ENCODE measurements at regions not wholly inside any gene's neighbourhood (a gene's known extent, or its start where the extent isn't known, plus 50 kb on each side); places are given as distances from the start of the nearest gene placed in this dataset.

DNA sequence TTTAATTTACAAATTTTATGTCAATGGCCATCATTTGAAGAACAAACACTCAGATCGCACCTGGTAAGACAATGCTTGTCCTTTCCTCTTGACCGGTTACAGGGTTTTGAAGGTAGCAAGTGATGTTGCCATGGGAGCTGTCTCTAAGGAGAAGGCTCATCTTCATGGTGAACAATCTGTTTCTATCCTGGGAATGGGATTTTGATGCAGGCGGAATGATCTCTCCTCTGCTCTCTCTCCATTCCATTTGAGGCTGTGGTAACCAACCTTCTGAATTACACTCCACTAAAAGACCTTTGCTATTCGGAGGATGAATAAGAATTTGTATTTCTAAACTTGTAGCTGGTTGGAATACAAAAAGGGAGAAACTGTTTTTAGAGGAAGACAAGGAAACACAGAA is 57.9 kb upstream of the SLC5A9 start:
- no peak for DNase-seq (ENCODE audit: low spot score)

DNA sequence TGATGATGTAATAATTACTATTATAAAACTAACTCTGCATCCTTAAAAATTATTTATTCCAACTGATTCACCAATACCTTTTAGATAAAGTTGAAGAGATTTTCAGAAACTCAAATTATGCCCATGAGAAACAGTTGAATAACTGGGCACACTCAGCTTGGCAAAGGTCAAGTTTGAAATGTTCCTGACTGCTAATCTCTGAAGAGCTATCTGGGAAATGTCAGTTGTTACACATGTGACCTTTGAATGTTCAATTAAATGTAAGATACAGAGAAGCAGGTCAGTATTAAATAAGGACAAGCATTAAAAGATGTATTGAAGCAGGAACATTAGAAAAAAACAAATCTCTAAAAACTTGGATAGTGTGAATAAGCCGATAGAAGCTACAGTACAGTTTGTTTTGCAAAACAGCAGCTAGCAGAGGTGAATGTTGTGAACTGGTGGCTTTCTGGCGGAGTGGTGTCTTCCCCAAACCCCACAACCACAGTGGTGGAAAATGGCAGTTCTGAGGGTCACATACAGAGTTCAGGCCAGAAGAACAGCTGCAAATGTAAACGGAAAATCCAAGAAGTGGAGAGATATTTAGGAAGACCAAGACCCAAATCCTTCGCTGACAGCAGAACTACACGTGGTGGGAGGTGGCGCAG is 61.9 kb upstream of the SLC5A9 start:
- DNase-seq (ENCODE audit: low spot score): no peak

- no peak for DNase-seq (ENCODE audit: low spot score)
These were observed 83.2 kb upstream of the SLC5A9 start for GRCh38 chr1:48139275-48139674.

GRCh38 chr1:48127735-48128685 is 94.5 kb upstream of the SLC5A9 start:
- no peak for DNase-seq (ENCODE audit: low spot score)

DNA sequence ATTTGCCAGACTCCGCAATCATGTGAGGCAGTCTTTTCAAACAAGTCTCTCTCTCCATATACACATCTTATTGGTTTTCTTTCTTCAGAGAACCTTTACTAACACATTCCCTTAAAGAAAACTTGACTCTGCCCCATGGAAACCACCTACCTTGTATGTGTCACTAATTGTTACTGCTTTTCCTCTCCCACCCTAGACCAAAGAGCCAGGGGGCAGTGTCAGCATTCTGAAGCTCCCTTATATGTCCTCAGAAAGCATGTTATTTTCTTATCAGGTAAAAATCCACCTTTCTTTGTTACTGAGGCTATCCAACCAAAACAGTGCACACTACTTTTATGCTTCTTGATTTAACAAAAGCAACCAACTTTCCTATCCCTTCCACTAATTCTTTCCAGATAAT is 98.9 kb upstream of the SLC5A9 start:
- DNase-seq (ENCODE audit: low spot score): no peak

- no peak for DNase-seq (ENCODE audit: low spot score)
These were observed 100.6 kb upstream of the SLC5A9 start for GRCh38 chr1:48121955-48122354.

DNA sequence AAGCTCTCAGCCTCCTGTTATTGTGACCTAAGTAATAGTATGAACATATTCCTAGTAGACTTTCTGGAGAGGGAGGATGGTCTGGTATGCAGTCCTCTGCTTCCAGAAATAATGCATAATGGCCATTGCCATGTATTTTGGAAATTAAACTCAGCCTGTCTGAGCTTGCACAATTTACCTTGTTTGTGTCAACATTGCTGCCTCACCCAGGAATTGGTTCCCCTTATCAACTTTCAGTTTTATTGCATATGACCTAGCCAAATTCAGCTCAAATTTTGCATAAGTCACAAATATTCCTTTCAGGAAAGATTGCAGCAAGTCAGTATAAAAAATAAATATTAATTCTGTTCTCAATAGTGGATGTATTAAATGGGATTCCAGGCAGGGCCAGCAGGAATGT is 101.9 kb upstream of the SLC5A9 start:
- DNase-seq (ENCODE audit: low spot score): no peak

DNA sequence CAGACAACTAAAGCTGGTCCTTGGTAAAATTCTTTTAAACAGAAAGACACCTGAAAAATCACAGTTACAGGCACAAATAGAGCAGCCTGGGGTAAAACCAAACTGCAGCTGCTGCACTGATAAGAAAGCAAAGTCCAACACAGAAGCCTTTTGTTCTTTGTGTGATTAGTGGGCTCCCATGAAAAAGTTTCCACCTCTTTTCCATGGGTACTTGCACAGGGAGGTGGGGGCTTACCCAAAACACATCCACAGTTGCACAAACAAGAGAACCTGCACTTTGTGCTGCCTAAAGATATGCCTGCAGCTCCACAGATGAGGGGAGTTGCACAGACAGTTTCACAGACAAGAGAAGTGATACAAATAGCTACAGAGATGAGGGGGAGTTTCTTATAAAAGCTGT is 106.7 kb upstream of the SLC5A9 start:
- no peak for DNase-seq (ENCODE audit: low spot score)

DNA sequence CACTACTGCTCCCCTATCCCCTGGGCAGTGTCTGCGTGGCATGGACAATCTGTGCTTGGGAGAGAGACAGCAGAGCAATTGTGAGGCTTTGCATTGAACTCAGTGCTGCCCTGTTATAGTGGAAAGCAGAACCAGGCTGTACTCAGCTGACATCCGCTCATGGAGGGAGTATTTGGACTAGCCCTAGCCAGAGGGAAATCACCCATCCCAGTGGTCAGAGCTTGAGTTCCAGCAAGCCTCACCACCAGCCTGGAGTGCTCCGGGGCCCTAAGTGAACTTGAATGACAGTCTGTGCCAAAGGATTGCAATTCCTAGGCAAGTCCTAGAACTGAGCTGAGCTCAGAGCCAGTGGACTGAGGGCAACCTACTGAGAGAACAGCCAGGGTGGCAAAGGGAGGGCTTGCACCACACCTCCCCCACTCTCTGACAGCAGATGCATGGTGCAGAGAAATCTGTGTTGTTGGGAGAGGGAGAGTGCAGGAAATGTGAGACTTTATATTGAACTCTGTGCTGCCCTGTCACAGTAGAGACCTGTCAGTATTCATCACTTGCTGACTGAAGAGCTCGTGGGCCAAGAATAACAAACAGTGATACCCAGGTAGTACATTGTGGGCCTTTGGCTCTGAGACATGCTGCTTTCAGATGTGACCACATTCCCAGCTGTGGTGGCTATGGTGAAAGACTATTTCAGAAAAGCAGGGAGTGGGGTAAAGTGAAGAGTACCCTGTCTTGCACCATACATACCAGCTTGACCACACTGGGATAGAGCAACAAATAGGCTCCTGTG is 107.7 kb upstream of the SLC5A9 start:
- DNase-seq (ENCODE audit: low spot score): no peak

- DNase-seq (ENCODE audit: low spot score): peak; percentile 70
These were observed 112.3 kb upstream of the TRABD2B start for GRCh38 chr1:48109390-48110013.

GRCh38 chr1:48107516-48107915 is 110.3 kb upstream of the TRABD2B start:
- no peak for DNase-seq (ENCODE audit: low spot score)

DNA sequence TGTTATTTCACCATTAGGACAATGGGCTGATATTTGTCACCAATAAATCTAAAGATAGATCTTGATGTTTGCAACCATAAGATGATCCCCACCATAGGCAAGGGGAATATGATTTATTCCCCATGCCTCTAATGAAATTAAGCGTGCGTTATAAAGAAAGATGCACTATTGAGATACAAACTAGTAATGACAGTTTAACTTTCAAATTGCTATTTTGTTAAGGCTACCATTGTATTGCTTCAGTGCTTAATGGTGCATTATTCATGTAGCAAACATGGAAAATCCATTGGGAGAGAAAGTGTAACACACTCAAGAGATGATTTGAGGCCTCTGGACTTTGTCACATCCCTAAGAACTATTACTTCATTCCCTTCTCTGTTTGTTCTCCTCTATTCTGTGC is 108.9 kb upstream of the TRABD2B start:
- no peak for DNase-seq (ENCODE audit: low spot score)

- no peak for DNase-seq (ENCODE audit: low spot score)
These were observed 108.0 kb upstream of the TRABD2B start for GRCh38 chr1:48105165-48105564.

GRCh38 chr1:48103495-48103894 is 106.3 kb upstream of the TRABD2B start:
- DNase-seq (ENCODE audit: low spot score): no peak

DNA sequence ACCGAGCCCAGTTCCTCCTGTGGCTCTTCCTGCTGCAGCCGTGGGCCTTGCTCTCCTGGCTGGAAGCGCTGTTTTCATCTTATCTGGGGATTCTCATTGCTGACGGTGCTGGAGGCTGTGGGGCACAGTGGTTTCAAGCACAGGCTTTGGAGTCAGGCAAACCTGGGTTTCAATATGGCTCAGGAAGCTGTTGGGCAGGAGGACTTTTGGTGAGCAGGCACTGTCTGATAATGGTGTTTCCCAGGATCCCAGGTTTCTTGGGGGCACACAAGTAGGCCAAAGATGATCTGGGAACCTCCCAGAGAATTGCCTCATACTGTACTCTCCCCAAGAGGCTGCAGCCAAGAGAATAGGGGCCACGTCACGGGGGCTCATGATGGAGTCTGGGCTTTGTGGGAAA is 105.6 kb upstream of the TRABD2B start:
- DNase-seq (ENCODE audit: low spot score): no peak

DNA sequence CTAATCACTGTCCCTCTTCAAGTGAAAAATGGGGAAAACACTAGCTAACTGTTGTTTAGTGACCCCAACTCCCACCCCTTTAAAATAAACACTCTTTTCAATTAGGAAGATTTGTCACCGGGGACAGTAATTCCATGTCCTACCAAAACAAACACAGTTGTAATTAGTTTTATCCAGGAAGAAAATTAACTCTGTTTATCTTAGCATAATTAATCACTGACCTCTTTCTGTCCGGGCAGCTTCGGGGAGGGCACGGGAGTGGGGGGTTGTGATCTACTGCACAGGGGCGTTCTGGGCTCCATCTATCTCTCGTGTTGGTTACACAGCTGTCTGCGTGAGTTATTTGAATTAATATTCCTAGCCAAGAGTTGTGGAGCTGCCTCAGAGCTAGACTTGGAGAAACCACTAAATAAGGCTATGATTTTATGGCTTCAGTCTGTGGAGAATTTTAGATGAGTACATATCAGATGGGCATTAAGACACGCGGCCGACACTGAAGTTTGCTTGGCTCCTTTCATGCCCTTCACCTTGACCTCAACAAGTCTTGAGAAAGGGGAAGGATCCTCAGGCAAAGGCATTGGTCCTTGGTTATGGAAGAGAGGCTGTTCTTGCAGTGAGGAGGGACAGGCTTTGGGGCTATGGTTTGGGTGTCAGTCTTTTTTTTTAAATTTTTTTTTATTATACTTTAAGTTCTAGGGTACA is 102.0 kb upstream of the TRABD2B start:
- DNase-seq (ENCODE audit: low spot score): no peak

DNA sequence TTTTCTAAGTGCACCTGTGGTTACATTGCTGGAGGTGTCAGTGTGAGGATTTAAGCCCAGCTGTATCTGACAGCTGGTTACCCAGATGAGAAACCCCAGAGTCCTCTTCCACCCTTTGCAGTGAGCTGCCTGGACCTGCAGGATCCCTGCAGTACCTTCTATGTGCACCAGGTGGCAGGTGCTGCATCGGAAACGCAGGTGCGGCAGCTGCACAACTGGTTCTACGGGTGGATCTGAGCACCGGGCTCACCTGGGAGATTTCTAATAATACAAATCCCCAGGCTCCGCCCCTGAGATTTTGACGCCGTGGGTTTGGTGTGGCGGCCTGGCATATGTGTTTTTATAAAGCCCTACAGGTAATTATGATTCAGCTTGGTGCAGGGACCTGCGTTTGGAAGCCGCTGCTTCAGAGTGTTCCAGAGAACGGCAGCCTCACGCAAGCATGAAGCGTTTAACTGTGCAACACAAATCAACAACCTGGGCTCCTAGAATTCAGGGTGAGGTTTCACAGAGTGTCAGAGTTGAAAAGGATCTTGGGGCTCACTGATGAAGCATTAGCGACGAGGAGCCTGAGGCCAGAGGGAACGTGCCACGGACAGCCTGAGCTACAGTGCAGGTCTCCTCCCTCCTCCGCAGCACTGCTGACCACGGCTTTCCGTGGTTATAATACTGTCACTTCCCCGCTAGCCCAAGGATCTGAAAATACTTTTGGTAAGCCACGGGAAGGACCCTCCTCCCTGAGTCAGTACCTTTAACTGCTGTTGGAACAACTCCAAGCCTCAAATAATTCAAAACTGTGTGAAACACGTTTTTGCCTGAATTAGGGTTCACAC is 96.7 kb upstream of the TRABD2B start:
- DNase-seq (ENCODE audit: low spot score): peak; percentile 42

DNA sequence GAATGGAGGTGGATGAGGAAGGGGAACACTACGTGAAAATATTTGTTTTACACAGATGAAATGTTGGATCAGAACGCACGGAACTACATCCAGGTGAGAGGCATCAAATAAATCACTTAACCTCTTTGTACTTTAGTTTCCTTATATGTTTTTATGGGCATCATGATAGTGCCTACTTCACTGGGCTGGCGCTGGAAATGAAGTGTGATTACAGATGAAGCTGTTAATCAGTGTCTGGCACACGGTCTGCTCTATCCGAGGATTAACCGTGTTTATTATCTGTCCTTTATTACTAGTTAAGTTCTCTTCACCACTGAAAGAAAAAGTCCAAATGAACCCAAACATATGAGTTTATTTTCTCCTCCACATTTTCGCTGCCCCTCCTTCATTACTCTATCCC is 96.0 kb upstream of the TRABD2B start:
- DNase-seq (ENCODE audit: low spot score): no peak

DNA sequence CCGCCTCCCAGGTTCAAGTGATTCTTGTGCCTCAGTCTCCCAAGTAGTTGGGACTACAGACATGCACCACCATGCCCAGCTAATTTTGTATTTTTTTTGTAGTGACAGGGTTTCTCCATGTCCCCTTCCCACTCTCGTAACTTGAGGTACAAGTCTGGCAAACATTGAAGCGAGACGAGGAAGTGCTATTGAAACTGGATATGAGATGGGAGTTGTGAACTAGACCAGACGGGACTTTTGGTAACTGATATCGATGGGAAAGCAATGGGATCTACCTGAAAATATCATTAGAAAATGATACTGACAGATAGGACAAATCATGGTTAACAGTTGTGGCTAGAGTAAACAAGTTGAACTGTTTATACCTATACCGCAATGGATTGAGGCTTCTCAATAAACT is 95.2 kb upstream of the TRABD2B start:
- DNase-seq (ENCODE audit: low spot score): no peak

- DNase-seq (ENCODE audit: low spot score): no peak
These were observed 92.2 kb upstream of the TRABD2B start for GRCh38 chr1:48089356-48089891.

All from cerebellar cortex (tissue), 1 donor.